Adrenal gland (tissue), 9 donors: ENCODE measurements at regions not wholly inside any gene's neighbourhood (a gene's known extent, or its start where the extent isn't known, plus 50 kb on each side); places are given as distances from the start of the nearest gene placed in this dataset.

Source experiments
- DNase-seq, 7 donors: peaks; one replicate each; pipeline ENCODE4 v3.0.0-alpha.2; 2019 to 2020
- H3K27ac ChIP-seq, 5 donors: fragments of 200-600 bp; sonication (generic) in 4 of 5; 1 replicate in 3 of 5; 2 replicates in 2 of 5; pipeline versions ENCODE4 v1.5.1 to v1.8.0; 2016 to 2020; ENCODE audit warnings: mild to moderate bottlenecking in 1 of 5
- H3K27me3 ChIP-seq: fragments of 200-600 bp; 2 replicates; pipeline ENCODE4 v1.8.0; 2021
- H3K36me3 ChIP-seq, 2 donors: fragments of 200-600 bp; replicated peaks in 1 of 2; 1 replicate in 1 of 2; 2 replicates in 1 of 2; pipeline versions ENCODE4 v1.5.1 to v1.8.0; 2018 to 2022
- H3K4me1 ChIP-seq, 2 donors: fragments of 200-600 bp; replicated peaks in 1 of 2; 1 replicate in 1 of 2; 2 replicates in 1 of 2; pipeline versions ENCODE4 v1.5.1 to v1.8.0; 2018 to 2021
- H3K4me3 ChIP-seq, 4 donors: fragments of 200-600 bp; sonication (generic) in 3 of 4; one replicate each; pipeline ENCODE4 v1.5.1; 2016 to 2018
- H3K9me3 ChIP-seq, 3 donors: fragments of 200-600 bp; sonication (generic) in 1 of 3; replicated peaks in 1 of 3; 1 replicate in 2 of 3; 2 replicates in 1 of 3; pipeline versions ENCODE4 v1.5.1 to v1.8.0; 2016 to 2021
- CTCF ChIP-seq, 6 experiments: fragments of 450-650 bp in 4 of 6; fragments of 200-600 bp in 2 of 6; sonication (generic) in 1 of 6; IDR thresholded peaks; 1 replicate in 5 of 6; 2 replicates in 1 of 6; pipeline versions ENCODE4 v1.5.1 to v1.8.0; 2016 to 2021; ENCODE audit warnings: antibody characterized with exemption in 6 of 6, mild to moderate bottlenecking in 2 of 6, moderate library complexity in 1 of 6
- POLR2A ChIP-seq, 2 donors: fragments of 450-650 bp; IDR thresholded peaks; one replicate each; pipeline ENCODE4 v1.6.1; 2017; ENCODE audit warnings: antibody characterized with exemption in 2 of 2, mild to moderate bottlenecking in 2 of 2, moderate library complexity in 1 of 2
- WGBS, 4 donors: extraction: QIAGEN DNeasy Blood & Tissue Kit in 2 of 4; methylation state at CpG; one replicate each; pipeline versions ENCODE4 v1.1.5 to v1.1.7; 2013 to 2017; 5-methylcytosine and 5-hydroxymethylcytosine counted together
- intact Hi-C, 2 donors: fragments of 100-400 bp; cut with DNase I; formaldehyde crosslinking; loops; one replicate each; pipeline versions ENCODE4 v1.14.1 to v1.15.0; 2022 to 2023
- donor health status: healthy with polysubstance abuse.
- donor health status: Bipolar disorder and iron deficiency.
- donor health status: DM: yes; HTN: yes; CAD: no.
- donor health status: DM: no; HTN: no; CAD: no.
- donor health status: DM: no; HTN: no; CAD: no.

- H3K27ac ChIP-seq = peak overlapping the region in 2 of 5 donors; percentile 15 to 45
- 22 to 32% (median 25%) methylated on average over 9 of the region's 9 CpGs for WGBS, 4 donors
- no peak overlapping the region for H3K4me3 ChIP-seq
- H3K9me3 ChIP-seq = no peaks in the 10 kb centered on the region
- intact Hi-C loops = no loop called here
- no peaks in the 10 kb centered on the region for H3K36me3 ChIP-seq
- H3K4me1 ChIP-seq = no peaks in the 10 kb centered on the region
- peak in 1 of 7 donors; percentile 68 for DNase-seq
- no peaks in the 10 kb centered on the region for H3K27me3 ChIP-seq
- TF ChIP-seq CTCF (IDR thresholded peaks at IDR 0.05) (peak in 3 of 6 experiments; percentile 14 to 29 (median 16)), POLR2A (IDR thresholded peaks at IDR 0.05) (no peak)
These were observed 470.5 kb downstream of the LTN1 start for GRCh38 chr21:28522014-28522799.

- no peaks in the 10 kb centered on the region for H3K9me3 ChIP-seq
- H3K36me3 ChIP-seq = no peaks in the 10 kb centered on the region
- no peaks in the 10 kb centered on the region for H3K27me3 ChIP-seq
- no peak overlapping the region for H3K4me3 ChIP-seq
- no peak for DNase-seq
- WGBS, 4 donors = 58 to 69% (median 63%) methylated on average over 3 of the region's 3 CpGs
- H3K4me1 ChIP-seq = no peaks in the 10 kb centered on the region
- no peak overlapping the region for H3K27ac ChIP-seq
- intact Hi-C loops = loop anchor here in 1 of 2 donors (10.0 kb wide), 1 partner anchor 226 kb away; no protein-coding TSS in a partner anchor
- TF ChIP-seq POLR2A (IDR thresholded peaks at IDR 0.05) (no peak), CTCF (IDR thresholded peaks at IDR 0.05) (no peak)
These were observed 474.0 kb downstream of the LTN1 start for GRCh38 chr21:28518630-28519029.

GRCh38 chr21:28516991-28517592 lies 475.6 kb downstream of the LTN1 start:
- H3K4me1 ChIP-seq = no peaks in the 10 kb centered on the region
- H3K27me3 ChIP-seq = no peaks in the 10 kb centered on the region
- no peak overlapping the region for H3K27ac ChIP-seq
- no peaks in the 10 kb centered on the region for H3K9me3 ChIP-seq
- peak; percentile 51 to 85 (median 70) for DNase-seq
- H3K36me3 ChIP-seq = no peaks in the 10 kb centered on the region
- no peak for TF ChIP-seq POLR2A (IDR thresholded peaks at IDR 0.05)
- TF ChIP-seq CTCF (IDR thresholded peaks at IDR 0.05) = peak; percentile 27 to 61 (median 47)
- intact Hi-C loops = loop anchor here in 1 of 2 donors (10.0 kb wide), 1 partner anchor 228 kb away; no protein-coding TSS in a partner anchor
- WGBS, 4 donors = 42 to 57% (median 47%) methylated on average over 4 to 6 of the region's 6 CpGs
- H3K4me3 ChIP-seq = no peak overlapping the region

GRCh38 chr21:28516021-28516420 lies 476.7 kb downstream of the LTN1 start:
- Histone ChIP-seq H3K4me1 (no peaks in the 10 kb centered on the region), H3K36me3 (no peaks in the 10 kb centered on the region), H3K27ac (no peak overlapping the region), H3K9me3 (no peaks in the 10 kb centered on the region), H3K4me3 (no peak overlapping the region), H3K27me3 (no peaks in the 10 kb centered on the region)
- WGBS, 4 donors = 62 to 70% (median 66%) methylated on average over 1 of the region's 1 CpG
- TF ChIP-seq CTCF (IDR thresholded peaks at IDR 0.05) (no peak), POLR2A (IDR thresholded peaks at IDR 0.05) (no peak)
- intact Hi-C loops = loop anchor here in 1 of 2 donors (10.0 kb wide), 1 partner anchor 229 kb away; no protein-coding TSS in a partner anchor
- DNase-seq = no peak
